ENCODE measurements at regions not wholly inside any gene's neighbourhood (a gene's known extent, or its start where the extent isn't known, plus 50 kb on each side); places are given as distances from the start of the nearest gene placed in this dataset.

GRCh38 chr7:446289-446935 lies 73.2 kb downstream of the PDGFA start:
- no peak for TF ChIP-seq EZH2phosphoT487 (IDR thresholded peaks at IDR 0.05; ENCODE audit: borderline replicate concordance, low read length)
- no peak for TF ChIP-seq CTCF (conservative IDR thresholded peaks at IDR 0.05; ENCODE audit: low read depth, low read length)
